ENCODE measurements at regions not wholly inside any gene's neighbourhood (a gene's known extent, or its start where the extent isn't known, plus 50 kb on each side); places are given as distances from the start of the nearest gene placed in this dataset.

DNA sequence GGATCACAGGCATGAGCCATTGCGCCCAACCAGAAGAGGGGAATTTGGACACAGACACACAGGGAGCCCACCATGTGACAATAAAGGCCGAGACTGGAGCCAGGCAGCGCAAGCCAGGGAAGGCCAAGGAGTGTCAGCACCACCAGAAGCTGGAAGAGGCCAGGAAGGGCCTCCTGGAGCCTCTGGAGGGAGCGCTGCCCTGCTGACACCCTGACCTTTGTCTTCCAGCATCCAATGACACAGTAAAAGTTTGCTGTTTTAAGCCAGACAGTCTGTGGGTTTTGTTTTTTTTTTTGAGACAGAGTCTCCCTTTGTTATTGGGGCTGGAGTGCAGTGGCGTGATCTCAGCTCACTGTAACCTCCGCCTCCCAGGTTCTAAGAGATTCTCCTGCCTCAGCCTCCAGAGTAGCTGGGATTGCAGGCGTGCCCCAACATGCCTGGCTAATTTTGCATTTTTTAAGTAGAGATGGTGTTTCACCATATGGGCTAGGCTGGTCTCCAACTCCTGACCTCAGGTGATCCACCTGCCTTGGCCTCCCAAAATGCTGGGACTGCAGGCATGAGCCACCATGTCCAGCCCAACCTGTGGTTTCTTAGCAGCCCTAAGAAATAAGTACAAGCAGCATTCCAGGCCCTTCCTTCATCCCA lies 215.8 kb downstream of the CTTN start:
- Histone ChIP-seq H3K4me2 (no peak overlapping the region), H3K4me1 (ENCODE audit: insufficient read depth) (peaks cover 26% of the 10 kb centered on the region), H2AFZ (no peak overlapping the region), H3K36me3 (ENCODE audit: insufficient read depth) (no peaks in the 10 kb centered on the region), H3K4me3 (no peak overlapping the region), H3F3A (replicated peaks; ENCODE audit: low read depth) (0 out of 2 replicates have a peak, but pooled peaks cover 12% of the 10 kb centered on the region), H3K9me2 (ENCODE audit: insufficient read depth) (no peaks in the 10 kb centered on the region), H3K27me3 (ENCODE audit: insufficient read depth) (no peaks in the 10 kb centered on the region), H4K20me1 (replicated peaks; ENCODE audit: insufficient read depth) (peaks cover 7% of the 10 kb centered on the region), H3K27ac (ENCODE audit: low read depth) (no peak overlapping the region), H3K79me2 (replicated peaks; ENCODE audit: insufficient read depth) (peaks cover 11% of the 10 kb centered on the region)
- TF ChIP-seq, protein P1, sequence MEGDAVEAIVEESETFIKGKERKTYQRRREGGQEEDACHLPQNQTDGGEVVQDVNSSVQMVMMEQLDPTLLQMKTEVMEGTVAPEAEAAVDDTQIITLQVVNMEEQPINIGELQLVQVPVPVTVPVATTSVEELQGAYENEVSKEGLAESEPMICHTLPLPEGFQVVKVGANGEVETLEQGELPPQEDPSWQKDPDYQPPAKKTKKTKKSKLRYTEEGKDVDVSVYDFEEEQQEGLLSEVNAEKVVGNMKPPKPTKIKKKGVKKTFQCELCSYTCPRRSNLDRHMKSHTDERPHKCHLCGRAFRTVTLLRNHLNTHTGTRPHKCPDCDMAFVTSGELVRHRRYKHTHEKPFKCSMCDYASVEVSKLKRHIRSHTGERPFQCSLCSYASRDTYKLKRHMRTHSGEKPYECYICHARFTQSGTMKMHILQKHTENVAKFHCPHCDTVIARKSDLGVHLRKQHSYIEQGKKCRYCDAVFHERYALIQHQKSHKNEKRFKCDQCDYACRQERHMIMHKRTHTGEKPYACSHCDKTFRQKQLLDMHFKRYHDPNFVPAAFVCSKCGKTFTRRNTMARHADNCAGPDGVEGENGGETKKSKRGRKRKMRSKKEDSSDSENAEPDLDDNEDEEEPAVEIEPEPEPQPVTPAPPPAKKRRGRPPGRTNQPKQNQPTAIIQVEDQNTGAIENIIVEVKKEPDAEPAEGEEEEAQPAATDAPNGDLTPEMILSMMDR (conservative IDR thresholded peaks at IDR 0.05; ENCODE audit: low read depth in 2 of 2) = no peak
- no peak for TF ChIP-seq POLR2AphosphoS5 (IDR thresholded peaks at IDR 0.05; ENCODE audit: low read depth)
- no peak for TF ChIP-seq JUNB (IDR thresholded peaks at IDR 0.05; ENCODE audit: unreplicated experiment)
- TF ChIP-seq, protein P2, sequence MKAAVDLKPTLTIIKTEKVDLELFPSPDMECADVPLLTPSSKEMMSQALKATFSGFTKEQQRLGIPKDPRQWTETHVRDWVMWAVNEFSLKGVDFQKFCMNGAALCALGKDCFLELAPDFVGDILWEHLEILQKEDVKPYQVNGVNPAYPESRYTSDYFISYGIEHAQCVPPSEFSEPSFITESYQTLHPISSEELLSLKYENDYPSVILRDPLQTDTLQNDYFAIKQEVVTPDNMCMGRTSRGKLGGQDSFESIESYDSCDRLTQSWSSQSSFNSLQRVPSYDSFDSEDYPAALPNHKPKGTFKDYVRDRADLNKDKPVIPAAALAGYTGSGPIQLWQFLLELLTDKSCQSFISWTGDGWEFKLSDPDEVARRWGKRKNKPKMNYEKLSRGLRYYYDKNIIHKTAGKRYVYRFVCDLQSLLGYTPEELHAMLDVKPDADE (IDR thresholded peaks at IDR 0.05) = no peak
- TF ChIP-seq STAT1 (IDR thresholded peaks at IDR 0.05; ENCODE audit: unreplicated experiment) = no peak
- no peak for TF ChIP-seq ZNF114 (CRISPR knock-in tag; IDR thresholded peaks at IDR 0.05)
- TF ChIP-seq EZH2phosphoT487 (IDR thresholded peaks at IDR 0.05; ENCODE audit: unreplicated experiment) = no peak
- TF ChIP-seq ZNF331 (CRISPR knock-in tag; IDR thresholded peaks at IDR 0.05; ENCODE audit: low read depth) = no peak
- TF ChIP-seq CREB1 (CRISPR knock-in tag; IDR thresholded peaks at IDR 0.05; ENCODE audit: low read depth) = no peak
- TF ChIP-seq NANOG (IDR thresholded peaks at IDR 0.05; ENCODE audit: borderline replicate concordance) = no peak
- TF ChIP-seq EZH2 (IDR thresholded peaks at IDR 0.05; ENCODE audit: low read depth, unreplicated experiment) = no peak
- TF ChIP-seq, protein P3, sequence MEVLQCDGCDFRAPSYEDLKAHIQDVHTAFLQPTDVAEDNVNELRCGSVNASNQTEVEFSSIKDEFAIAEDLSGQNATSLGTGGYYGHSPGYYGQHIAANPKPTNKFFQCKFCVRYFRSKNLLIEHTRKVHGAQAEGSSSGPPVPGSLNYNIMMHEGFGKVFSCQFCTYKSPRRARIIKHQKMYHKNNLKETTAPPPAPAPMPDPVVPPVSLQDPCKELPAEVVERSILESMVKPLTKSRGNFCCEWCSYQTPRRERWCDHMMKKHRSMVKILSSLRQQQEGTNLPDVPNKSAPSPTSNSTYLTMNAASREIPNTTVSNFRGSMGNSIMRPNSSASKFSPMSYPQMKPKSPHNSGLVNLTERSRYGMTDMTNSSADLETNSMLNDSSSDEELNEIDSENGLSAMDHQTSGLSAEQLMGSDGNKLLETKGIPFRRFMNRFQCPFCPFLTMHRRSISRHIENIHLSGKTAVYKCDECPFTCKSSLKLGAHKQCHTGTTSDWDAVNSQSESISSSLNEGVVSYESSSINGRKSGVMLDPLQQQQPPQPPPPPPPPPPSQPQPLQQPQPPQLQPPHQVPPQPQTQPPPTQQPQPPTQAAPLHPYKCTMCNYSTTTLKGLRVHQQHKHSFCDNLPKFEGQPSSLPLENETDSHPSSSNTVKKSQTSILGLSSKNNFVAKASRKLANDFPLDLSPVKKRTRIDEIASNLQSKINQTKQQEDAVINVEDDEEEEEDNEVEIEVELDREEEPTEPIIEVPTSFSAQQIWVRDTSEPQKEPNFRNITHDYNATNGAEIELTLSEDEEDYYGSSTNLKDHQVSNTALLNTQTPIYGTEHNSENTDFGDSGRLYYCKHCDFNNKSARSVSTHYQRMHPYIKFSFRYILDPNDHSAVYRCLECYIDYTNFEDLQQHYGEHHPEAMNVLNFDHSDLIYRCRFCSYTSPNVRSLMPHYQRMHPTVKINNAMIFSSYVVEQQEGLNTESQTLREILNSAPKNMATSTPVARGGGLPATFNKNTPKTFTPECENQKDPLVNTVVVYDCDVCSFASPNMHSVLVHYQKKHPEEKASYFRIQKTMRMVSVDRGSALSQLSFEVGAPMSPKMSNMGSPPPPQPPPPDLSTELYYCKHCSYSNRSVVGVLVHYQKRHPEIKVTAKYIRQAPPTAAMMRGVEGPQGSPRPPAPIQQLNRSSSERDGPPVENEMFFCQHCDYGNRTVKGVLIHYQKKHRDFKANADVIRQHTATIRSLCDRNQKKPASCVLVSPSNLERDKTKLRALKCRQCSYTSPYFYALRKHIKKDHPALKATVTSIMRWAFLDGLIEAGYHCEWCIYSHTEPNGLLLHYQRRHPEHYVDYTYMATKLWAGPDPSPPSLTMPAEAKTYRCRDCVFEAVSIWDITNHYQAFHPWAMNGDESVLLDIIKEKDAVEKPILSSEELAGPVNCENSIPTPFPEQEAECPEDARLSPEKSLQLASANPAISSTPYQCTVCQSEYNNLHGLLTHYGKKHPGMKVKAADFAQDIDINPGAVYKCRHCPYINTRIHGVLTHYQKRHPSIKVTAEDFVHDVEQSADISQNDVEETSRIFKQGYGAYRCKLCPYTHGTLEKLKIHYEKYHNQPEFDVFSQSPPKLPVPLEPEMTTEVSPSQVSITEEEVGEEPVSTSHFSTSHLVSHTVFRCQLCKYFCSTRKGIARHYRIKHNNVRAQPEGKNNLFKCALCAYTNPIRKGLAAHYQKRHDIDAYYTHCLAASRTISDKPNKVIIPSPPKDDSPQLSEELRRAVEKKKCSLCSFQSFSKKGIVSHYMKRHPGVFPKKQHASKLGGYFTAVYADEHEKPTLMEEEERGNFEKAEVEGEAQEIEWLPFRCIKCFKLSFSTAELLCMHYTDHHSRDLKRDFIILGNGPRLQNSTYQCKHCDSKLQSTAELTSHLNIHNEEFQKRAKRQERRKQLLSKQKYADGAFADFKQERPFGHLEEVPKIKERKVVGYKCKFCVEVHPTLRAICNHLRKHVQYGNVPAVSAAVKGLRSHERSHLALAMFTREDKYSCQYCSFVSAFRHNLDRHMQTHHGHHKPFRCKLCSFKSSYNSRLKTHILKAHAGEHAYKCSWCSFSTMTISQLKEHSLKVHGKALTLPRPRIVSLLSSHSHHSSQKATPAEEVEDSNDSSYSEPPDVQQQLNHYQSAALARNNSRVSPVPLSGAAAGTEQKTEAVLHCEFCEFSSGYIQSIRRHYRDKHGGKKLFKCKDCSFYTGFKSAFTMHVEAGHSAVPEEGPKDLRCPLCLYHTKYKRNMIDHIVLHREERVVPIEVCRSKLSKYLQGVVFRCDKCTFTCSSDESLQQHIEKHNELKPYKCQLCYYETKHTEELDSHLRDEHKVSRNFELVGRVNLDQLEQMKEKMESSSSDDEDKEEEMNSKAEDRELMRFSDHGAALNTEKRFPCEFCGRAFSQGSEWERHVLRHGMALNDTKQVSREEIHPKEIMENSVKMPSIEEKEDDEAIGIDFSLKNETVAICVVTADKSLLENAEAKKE (CRISPR knock-in tag; IDR thresholded peaks at IDR 0.05) = no peak
- TF ChIP-seq, protein P4, sequence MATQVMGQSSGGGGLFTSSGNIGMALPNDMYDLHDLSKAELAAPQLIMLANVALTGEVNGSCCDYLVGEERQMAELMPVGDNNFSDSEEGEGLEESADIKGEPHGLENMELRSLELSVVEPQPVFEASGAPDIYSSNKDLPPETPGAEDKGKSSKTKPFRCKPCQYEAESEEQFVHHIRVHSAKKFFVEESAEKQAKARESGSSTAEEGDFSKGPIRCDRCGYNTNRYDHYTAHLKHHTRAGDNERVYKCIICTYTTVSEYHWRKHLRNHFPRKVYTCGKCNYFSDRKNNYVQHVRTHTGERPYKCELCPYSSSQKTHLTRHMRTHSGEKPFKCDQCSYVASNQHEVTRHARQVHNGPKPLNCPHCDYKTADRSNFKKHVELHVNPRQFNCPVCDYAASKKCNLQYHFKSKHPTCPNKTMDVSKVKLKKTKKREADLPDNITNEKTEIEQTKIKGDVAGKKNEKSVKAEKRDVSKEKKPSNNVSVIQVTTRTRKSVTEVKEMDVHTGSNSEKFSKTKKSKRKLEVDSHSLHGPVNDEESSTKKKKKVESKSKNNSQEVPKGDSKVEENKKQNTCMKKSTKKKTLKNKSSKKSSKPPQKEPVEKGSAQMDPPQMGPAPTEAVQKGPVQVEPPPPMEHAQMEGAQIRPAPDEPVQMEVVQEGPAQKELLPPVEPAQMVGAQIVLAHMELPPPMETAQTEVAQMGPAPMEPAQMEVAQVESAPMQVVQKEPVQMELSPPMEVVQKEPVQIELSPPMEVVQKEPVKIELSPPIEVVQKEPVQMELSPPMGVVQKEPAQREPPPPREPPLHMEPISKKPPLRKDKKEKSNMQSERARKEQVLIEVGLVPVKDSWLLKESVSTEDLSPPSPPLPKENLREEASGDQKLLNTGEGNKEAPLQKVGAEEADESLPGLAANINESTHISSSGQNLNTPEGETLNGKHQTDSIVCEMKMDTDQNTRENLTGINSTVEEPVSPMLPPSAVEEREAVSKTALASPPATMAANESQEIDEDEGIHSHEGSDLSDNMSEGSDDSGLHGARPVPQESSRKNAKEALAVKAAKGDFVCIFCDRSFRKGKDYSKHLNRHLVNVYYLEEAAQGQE (IDR thresholded peaks at IDR 0.05; ENCODE audit: unreplicated experiment) = no peak
- no peak overlapping the region for H3K27ac Mint-ChIP-seq
- no peak for ATAC-seq
- no peak overlapping the region for H3K4me3 Mint-ChIP-seq
- DNase-seq (ENCODE audit: low spot score) = no peak
- no peaks in the 10 kb centered on the region; the same call in 1 of the 3 replicates for H3K9me3 Mint-ChIP-seq
- H3K36me3 Mint-ChIP-seq (ENCODE audit: low read depth) = peaks cover 5% of the 10 kb centered on the region; the same call in 1 of the 3 replicates
- peaks cover 40% of the 10 kb centered on the region for H3K4me1 Mint-ChIP-seq
- peaks cover 27% of the 10 kb centered on the region for H3K27me3 Mint-ChIP-seq (ENCODE audit: insufficient read depth, low read depth, poor library complexity)

Measured in GM23338 (cell line).